ENCODE measurements at regions not wholly inside any gene's neighbourhood (a gene's known extent, or its start where the extent isn't known, plus 50 kb on each side); places are given as distances from the start of the nearest gene placed in this dataset.

- Histone ChIP-seq H3K79me2 (ENCODE audit: control insufficient read depth, insufficient read depth, low read length) (no peaks in the 10 kb centered on the region), H3K4me3 (ENCODE audit: control extremely low read depth in 1 of 5, extremely low read depth in 1 of 5, insufficient read depth in 1 of 5, low read depth in 2 of 5, low read length in 4 of 5) (no peak overlapping the region), H3K4me2 (replicated peaks; ENCODE audit: low read depth, low read length, poor library complexity, severe bottlenecking) (no peak overlapping the region), H3K27me3 (replicated peaks in 1 of 4; ENCODE audit: control extremely low read depth in 1 of 4, control insufficient read depth in 3 of 4, insufficient read depth in 4 of 4, low read length in 3 of 4) (no peaks in the 10 kb centered on the region), H3K36me3 (replicated peaks in 1 of 2; ENCODE audit: control extremely low read depth in 1 of 2, control insufficient read depth in 1 of 2, extremely low read depth in 1 of 2, insufficient read depth in 2 of 2, low read length in 1 of 2) (no peaks in the 10 kb centered on the region), H3K9me3 (ENCODE audit: control extremely low read depth in 1 of 3, control insufficient read depth in 2 of 3, insufficient read depth in 1 of 3, low read length in 2 of 3) (no peaks in the 10 kb centered on the region), H3K9ac (ENCODE audit: low read length) (no peak overlapping the region), H4K20me1 (ENCODE audit: control insufficient read depth, insufficient read depth, low read length, poor library complexity, severe bottlenecking) (no peaks in the 10 kb centered on the region), H2AFZ (ENCODE audit: insufficient read depth, low read depth, low read length, poor library complexity, severe bottlenecking) (no peak overlapping the region), H3K4me1 (ENCODE audit: control insufficient read depth in 2 of 2, insufficient read depth in 2 of 2, low read length in 2 of 2) (no peaks in the 10 kb centered on the region), H3K27ac (ENCODE audit: low read length in 2 of 2) (no peak overlapping the region)
- ATAC-seq (ENCODE audit: low read depth) (no peak), DNase-seq (no peak)
- intact Hi-C loops (cut with micrococcal nuclease), result no loop called here
- no peaks in the 10 kb centered on the region for H3K4me1 Mint-ChIP-seq
- ChIA-PET CTCF (no interaction called here), POLR2A (no interaction called here)
- H3K27me3 Mint-ChIP-seq, result no peaks in the 10 kb centered on the region
- no peaks in the 10 kb centered on the region for H3K9me3 Mint-ChIP-seq (ENCODE audit: insufficient read depth)
- WGBS (ENCODE audit: insufficient coverage), result no CpG with 5 or more reads among the region's 3 CpGs
- TF ChIP-seq CTCF (IDR thresholded peaks at IDR 0.05) (no peak), EZH2 (IDR thresholded peaks at IDR 0.05; ENCODE audit: borderline replicate concordance, insufficient read depth, low read depth, low read length, poor library complexity, severe bottlenecking) (no peak)
- no peak overlapping the region for H3K27ac Mint-ChIP-seq
- H3K4me3 Mint-ChIP-seq, result no peak overlapping the region
Measured at GRCh38 chr3:186487819-186488218, 56.4 kb downstream of the CRYGS start.

GRCh38 chr3:186487037-186487436, 57.1 kb downstream of the CRYGS start:
- Histone ChIP-seq H3K27ac (ENCODE audit: low read length in 2 of 2) (no peak overlapping the region), H3K9ac (ENCODE audit: low read length) (no peak overlapping the region), H2AFZ (ENCODE audit: insufficient read depth, low read depth, low read length, poor library complexity, severe bottlenecking) (no peak overlapping the region), H3K79me2 (ENCODE audit: control insufficient read depth, insufficient read depth, low read length) (no peaks in the 10 kb centered on the region), H4K20me1 (ENCODE audit: control insufficient read depth, insufficient read depth, low read length, poor library complexity, severe bottlenecking) (no peaks in the 10 kb centered on the region), H3K4me2 (replicated peaks; ENCODE audit: low read depth, low read length, poor library complexity, severe bottlenecking) (no peak overlapping the region), H3K36me3 (replicated peaks in 1 of 2; ENCODE audit: control extremely low read depth in 1 of 2, control insufficient read depth in 1 of 2, extremely low read depth in 1 of 2, insufficient read depth in 2 of 2, low read length in 1 of 2) (no peaks in the 10 kb centered on the region), H3K4me1 (ENCODE audit: control insufficient read depth in 2 of 2, insufficient read depth in 2 of 2, low read length in 2 of 2) (no peaks in the 10 kb centered on the region), H3K27me3 (replicated peaks in 1 of 4; ENCODE audit: control extremely low read depth in 1 of 4, control insufficient read depth in 3 of 4, insufficient read depth in 4 of 4, low read length in 3 of 4) (no peaks in the 10 kb centered on the region), H3K9me3 (ENCODE audit: control extremely low read depth in 1 of 3, control insufficient read depth in 2 of 3, insufficient read depth in 1 of 3, low read length in 2 of 3) (no peaks in the 10 kb centered on the region), H3K4me3 (ENCODE audit: control extremely low read depth in 1 of 5, extremely low read depth in 1 of 5, insufficient read depth in 1 of 5, low read depth in 2 of 5, low read length in 4 of 5) (no peak overlapping the region)
- WGBS (ENCODE audit: insufficient coverage), result no CpG with 5 or more reads among the region's 4 CpGs
- Mint-ChIP-seq H3K4me1 (no peaks in the 10 kb centered on the region), H3K4me3 (no peak overlapping the region), H3K27me3 (no peaks in the 10 kb centered on the region), H3K27ac (no peak overlapping the region), H3K9me3 (ENCODE audit: insufficient read depth) (no peaks in the 10 kb centered on the region)
- TF ChIP-seq EZH2 (IDR thresholded peaks at IDR 0.05; ENCODE audit: borderline replicate concordance, insufficient read depth, low read depth, low read length, poor library complexity, severe bottlenecking), result no peak
- no peak for TF ChIP-seq CTCF (IDR thresholded peaks at IDR 0.05)
- ChIA-PET CTCF (no interaction called here), POLR2A (no interaction called here)
- DNase-seq, result no peak
- ATAC-seq (ENCODE audit: low read depth), result no peak
- intact Hi-C loops (cut with micrococcal nuclease), result no loop called here

Measured in B cell (primary cell).